T-helper 2 cell treated with Interferon-gamma antibody and Interleukin-4, amounts not matched to agents 5 μg/mL and 100 μg/mL, for 36 hours (primary cell): ENCODE measurements at regions not wholly inside any gene's neighbourhood (a gene's known extent, or its start where the extent isn't known, plus 50 kb on each side); places are given as distances from the start of the nearest gene placed in this dataset.

Experiments
- DNase-seq: peaks from one replicate; pipeline ENCODE4 v3.0.0; 2021; ENCODE audit warnings: low spot score
- H3K27ac Mint-ChIP-seq: one replicate; pipeline ENCODE4 v1.8.0; 2021; ENCODE audit warnings: mild to moderate bottlenecking, mixed read lengths
- H3K27me3 Mint-ChIP-seq: one replicate; pipeline ENCODE4 v1.8.0; 2021; ENCODE audit warnings: low read depth, mixed read lengths
- H3K36me3 Mint-ChIP-seq: one replicate; pipeline ENCODE4 v1.8.0; 2021; ENCODE audit warnings: low read depth, mixed read lengths
- H3K4me1 Mint-ChIP-seq: one replicate; pipeline ENCODE4 v1.8.0; 2021; ENCODE audit warnings: low read depth, mixed read lengths
- H3K4me3 Mint-ChIP-seq: one replicate; pipeline ENCODE4 v1.8.0; 2022; ENCODE audit warnings: mild to moderate bottlenecking, moderate library complexity, mixed read lengths
- H3K9me3 Mint-ChIP-seq: one replicate; pipeline ENCODE4 v1.8.0; 2021; ENCODE audit warnings: mixed read lengths

- no peaks in the 10 kb centered on the region for H3K36me3 Mint-ChIP-seq
- no peak overlapping the region for H3K4me3 Mint-ChIP-seq
- H3K9me3 Mint-ChIP-seq, result no peaks in the 10 kb centered on the region
- DNase-seq, result no peak
- no peak overlapping the region for H3K27ac Mint-ChIP-seq
- no peaks in the 10 kb centered on the region for H3K4me1 Mint-ChIP-seq
- peaks cover 6% of the 10 kb centered on the region for H3K27me3 Mint-ChIP-seq
These were observed 69.8 kb upstream of the DNAH14 start for GRCh38 chr1:224859651-224860050.

DNA sequence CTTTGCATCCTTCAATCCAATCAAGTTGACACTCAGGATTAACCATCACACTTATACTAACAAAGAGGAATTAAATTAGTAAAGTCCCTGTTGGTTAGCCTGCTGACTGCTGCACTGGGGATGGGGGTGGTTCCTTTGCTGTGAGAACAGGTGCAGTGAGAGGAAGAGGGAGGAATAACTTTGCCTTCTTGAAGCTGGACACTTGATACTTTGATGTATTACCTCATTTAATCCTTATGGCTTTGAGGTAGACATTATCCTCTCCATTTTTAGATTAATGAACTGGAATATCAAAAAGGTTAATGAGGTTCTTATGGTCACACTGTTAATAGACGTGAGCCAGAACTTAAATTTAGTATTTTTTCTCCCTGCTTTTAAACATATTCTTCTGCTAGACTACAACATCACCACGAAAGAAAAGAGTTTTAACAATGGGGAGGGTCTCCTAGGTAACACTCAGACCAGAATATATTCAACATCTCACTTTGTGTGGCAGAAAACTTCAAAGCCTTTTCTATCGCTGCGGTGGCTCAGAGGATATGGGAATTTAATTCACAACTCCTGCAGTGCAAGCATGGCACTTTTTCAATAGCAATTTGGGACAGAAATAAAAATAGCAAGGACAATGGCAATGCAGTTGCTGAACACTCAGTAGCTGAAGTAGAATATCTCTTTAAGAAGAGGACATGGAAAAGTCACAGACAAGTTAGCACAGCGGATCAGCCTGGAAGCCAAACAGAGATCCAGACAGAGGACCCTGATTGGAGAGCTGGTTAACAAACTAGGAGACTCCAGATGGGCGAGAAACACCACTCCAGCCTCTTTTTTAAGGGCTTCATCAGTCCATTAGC, 68.8 kb upstream of the DNAH14 start:
- no peak for DNase-seq
- no peaks in the 10 kb centered on the region for H3K9me3 Mint-ChIP-seq
- H3K4me1 Mint-ChIP-seq, result no peaks in the 10 kb centered on the region

GRCh38 chr1:224861339-224861716, 68.1 kb upstream of the DNAH14 start:
- Mint-ChIP-seq H3K4me3 (no peak overlapping the region), H3K9me3 (no peaks in the 10 kb centered on the region), H3K27ac (no peak overlapping the region), H3K27me3 (peaks cover 5% of the 10 kb centered on the region), H3K36me3 (no peaks in the 10 kb centered on the region), H3K4me1 (no peaks in the 10 kb centered on the region)
- DNase-seq, result no peak

More for the DNA sequence above, 68.8 kb upstream of the DNAH14 start:
- no peak overlapping the region for H3K4me3 Mint-ChIP-seq
- H3K36me3 Mint-ChIP-seq, result no peaks in the 10 kb centered on the region
- H3K27ac Mint-ChIP-seq, result no peak overlapping the region
- peaks cover 6% of the 10 kb centered on the region for H3K27me3 Mint-ChIP-seq

- DNase-seq, result no peak
- Mint-ChIP-seq H3K9me3 (no peaks in the 10 kb centered on the region), H3K27me3 (peaks cover under 1% of the 10 kb centered on the region), H3K4me1 (no peaks in the 10 kb centered on the region), H3K36me3 (no peaks in the 10 kb centered on the region), H3K4me3 (no peak overlapping the region), H3K27ac (no peak overlapping the region)
These were observed 66.0 kb upstream of the DNAH14 start for GRCh38 chr1:224863486-224863885.

GRCh38 chr1:224864006-224864405, 65.5 kb upstream of the DNAH14 start:
- Mint-ChIP-seq H3K27ac (no peak overlapping the region), H3K27me3 (no peaks in the 10 kb centered on the region), H3K36me3 (no peaks in the 10 kb centered on the region), H3K4me1 (no peaks in the 10 kb centered on the region), H3K4me3 (no peak overlapping the region), H3K9me3 (no peaks in the 10 kb centered on the region)
- DNase-seq, result no peak

DNA sequence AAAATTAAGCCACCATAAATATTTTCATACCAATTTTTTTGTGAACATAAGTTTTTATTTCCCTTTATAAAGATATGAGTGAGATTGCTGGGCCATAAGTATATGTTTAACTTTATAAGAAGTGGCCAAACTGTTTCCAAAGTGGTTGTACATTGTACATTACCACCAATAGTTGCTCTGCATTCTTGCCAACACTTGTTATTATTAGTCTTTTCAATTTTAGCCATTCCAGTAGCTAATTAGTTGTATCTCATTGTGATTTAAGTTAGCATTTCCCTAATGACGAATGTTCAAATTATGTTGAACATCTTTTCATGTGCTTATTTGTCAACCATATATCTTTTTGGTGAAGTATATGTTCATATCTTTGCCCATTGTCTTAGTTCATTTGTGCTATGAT, 64.0 kb upstream of the DNAH14 start:
- Mint-ChIP-seq H3K9me3 (no peaks in the 10 kb centered on the region), H3K4me3 (no peak overlapping the region), H3K4me1 (no peaks in the 10 kb centered on the region), H3K36me3 (no peaks in the 10 kb centered on the region), H3K27ac (no peak overlapping the region), H3K27me3 (no peaks in the 10 kb centered on the region)
- no peak for DNase-seq

DNA sequence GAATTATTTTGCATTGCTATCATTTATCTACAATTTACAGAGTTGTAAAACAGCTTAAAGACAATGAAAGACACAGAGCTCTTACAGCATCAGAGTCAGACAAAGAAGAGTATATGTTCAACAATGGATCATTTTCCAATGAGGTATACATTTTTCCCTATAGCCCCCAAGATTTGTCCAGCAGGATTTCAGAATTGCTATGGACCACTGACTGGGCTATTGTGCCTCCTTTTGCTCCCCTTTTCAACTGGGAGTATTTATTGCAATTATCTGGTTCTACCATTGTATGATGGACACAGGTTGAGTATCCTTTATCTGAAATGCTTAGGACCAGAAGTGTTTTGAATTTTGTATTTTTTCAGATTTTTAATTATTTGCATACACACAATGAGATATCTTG, 62.5 kb upstream of the DNAH14 start:
- Mint-ChIP-seq H3K4me1 (no peaks in the 10 kb centered on the region), H3K36me3 (no peaks in the 10 kb centered on the region), H3K27me3 (no peaks in the 10 kb centered on the region), H3K4me3 (no peak overlapping the region), H3K9me3 (no peaks in the 10 kb centered on the region), H3K27ac (no peak overlapping the region)
- DNase-seq, result no peak

DNA sequence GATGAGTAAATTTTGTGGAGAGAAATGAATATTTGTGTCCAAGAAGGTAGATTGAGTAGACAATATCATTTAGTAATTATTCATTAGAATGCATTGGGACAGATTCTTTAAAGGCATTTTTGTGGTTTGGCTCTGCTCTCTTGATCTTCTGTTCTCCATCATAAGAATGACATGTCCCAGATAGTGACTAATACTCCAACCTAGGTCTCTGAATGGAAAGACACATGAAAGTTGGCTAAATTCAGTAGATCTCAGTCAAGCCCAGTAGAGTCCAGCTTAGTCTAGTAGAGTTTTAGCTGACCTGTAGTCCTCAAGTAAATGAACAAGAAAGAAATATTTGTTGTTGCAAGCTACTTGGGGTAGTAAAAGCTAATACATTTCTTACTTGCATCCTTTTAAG, 61.8 kb upstream of the DNAH14 start:
- Mint-ChIP-seq H3K36me3 (no peaks in the 10 kb centered on the region), H3K27me3 (no peaks in the 10 kb centered on the region), H3K4me1 (no peaks in the 10 kb centered on the region), H3K4me3 (no peak overlapping the region), H3K27ac (no peak overlapping the region), H3K9me3 (no peaks in the 10 kb centered on the region)
- DNase-seq, result no peak

DNA sequence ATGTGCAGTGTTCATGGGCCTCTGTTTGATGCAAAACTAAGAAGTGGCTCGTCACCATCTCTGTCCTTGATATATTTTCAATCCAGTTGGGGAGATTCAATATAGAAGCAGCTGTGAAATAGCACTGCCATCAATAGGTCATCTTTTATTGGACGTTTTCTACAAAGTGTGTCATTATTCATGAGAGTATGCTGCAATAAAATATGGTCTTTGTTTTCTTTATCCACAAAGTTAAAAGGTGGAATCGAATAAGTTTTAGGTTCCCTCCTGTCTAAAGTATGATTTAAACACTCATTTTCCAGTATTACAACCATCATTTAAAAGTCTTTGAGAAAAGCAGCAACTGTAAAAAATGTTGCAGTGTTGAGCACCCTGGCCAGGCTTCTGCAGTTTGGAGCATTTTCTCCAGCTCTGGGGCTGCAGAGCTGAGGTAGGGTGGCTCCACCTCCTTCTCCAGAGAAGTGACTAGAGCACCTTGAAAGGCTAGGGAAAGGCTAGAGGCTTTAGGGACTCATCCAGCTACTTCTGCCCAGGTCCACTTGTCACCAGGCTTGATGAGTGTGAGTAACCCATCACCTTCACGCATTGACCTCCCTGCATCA, 56.5 kb upstream of the DNAH14 start:
- H3K27me3 Mint-ChIP-seq, result peaks cover 6% of the 10 kb centered on the region
- H3K9me3 Mint-ChIP-seq, result no peaks in the 10 kb centered on the region
- H3K36me3 Mint-ChIP-seq, result no peaks in the 10 kb centered on the region
- no peak overlapping the region for H3K4me3 Mint-ChIP-seq
- no peak overlapping the region for H3K27ac Mint-ChIP-seq
- no peaks in the 10 kb centered on the region for H3K4me1 Mint-ChIP-seq
- no peak for DNase-seq

DNA sequence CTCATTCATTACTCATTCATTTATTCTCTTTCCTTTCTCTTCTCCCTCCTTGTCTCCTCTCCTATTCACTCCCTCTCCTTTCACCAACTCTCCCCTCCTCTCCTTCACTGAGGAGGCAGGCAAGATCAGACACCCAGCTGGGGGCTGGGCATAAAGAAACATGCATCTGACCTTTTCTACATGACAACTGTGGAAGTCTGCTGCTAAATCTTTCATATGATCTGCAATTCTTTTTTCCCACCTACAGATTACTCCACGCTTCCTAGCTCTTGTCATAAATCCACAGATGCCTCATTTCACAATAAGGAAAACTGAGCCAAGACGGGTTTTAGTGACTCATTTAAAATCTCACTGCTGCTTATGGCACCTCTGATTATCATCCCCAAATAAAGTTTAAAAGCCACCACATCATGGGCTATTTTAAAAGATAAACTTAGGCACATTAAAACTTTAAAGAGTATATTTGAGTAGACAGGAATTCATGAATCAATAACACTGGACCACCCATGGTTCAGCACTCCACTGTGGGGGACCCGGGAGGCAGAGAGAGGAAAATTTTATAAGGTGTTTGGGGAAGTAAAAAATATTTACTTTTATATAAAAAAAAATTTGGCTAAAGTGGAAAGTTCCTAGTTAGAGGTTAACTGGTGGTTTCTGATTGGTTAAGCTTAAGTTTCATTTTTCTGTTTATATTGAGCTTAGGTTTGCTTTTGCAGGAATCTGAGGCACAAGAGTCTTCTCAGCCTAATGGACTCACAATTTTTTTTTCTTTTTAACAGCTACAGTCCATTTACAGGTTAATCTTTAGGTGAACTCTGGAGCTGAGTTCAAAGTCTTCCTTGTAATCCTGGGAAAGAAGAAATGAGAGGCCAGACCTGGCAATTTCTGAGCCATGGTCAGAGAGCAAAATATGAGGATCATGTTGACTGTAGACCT, 55.8 kb upstream of the DNAH14 start:
- Mint-ChIP-seq H3K4me3 (no peak overlapping the region), H3K9me3 (no peaks in the 10 kb centered on the region), H3K27me3 (peaks cover 6% of the 10 kb centered on the region), H3K36me3 (no peaks in the 10 kb centered on the region), H3K4me1 (no peaks in the 10 kb centered on the region), H3K27ac (no peak overlapping the region)
- DNase-seq, result no peak

GRCh38 chr1:224874775-224875174, 54.7 kb upstream of the DNAH14 start:
- Mint-ChIP-seq H3K4me3 (no peak overlapping the region), H3K4me1 (no peaks in the 10 kb centered on the region), H3K36me3 (no peaks in the 10 kb centered on the region), H3K9me3 (no peaks in the 10 kb centered on the region), H3K27ac (no peak overlapping the region), H3K27me3 (peaks cover 6% of the 10 kb centered on the region)
- DNase-seq, result no peak

DNA sequence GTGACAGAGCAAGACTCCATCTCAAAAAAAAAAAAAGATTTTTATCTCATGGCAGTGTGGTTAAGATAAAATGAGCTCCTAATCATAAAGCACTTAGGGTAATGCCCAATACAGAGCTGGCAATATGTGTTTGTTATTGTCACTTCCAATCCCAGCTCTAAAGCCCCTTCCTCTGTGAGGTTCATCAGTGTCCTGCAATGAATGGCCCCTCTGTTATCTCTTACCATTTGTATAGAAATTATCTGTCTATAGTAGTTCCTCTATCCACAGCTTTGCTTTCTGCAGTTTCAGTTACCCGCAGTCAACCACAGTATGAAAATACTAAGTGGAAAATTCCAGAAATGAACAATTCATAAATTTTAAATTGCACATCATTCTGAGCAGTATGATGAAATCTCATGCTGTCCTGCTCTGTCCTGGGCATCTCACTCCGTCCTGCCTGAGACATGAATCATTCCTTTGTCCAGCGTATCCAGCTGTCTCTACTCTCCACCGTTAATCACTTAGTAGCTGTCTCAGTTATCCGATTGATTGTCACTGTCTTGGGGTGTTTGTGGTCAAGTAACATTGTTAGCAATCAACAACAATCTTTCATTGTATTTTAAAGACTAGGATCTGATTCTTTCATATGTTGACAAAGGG, 50.2 kb upstream of the DNAH14 start:
- H3K4me3 Mint-ChIP-seq, result no peak overlapping the region
- H3K36me3 Mint-ChIP-seq, result no peaks in the 10 kb centered on the region
- no peak overlapping the region for H3K27ac Mint-ChIP-seq
- H3K4me1 Mint-ChIP-seq, result no peaks in the 10 kb centered on the region
- no peaks in the 10 kb centered on the region for H3K9me3 Mint-ChIP-seq
- peaks cover 6% of the 10 kb centered on the region for H3K27me3 Mint-ChIP-seq
- DNase-seq, result no peak
